BJ (cell line): ENCODE measurements at regions not wholly inside any gene's neighbourhood (a gene's known extent, or its start where the extent isn't known, plus 50 kb on each side); places are given as distances from the start of the nearest gene placed in this dataset.

Experiments used
- CTCF ChIA-PET: fragments of 350-600 bp; formaldehyde crosslinking; extraction: SDS; loops from one replicate; lab custom pipeline; 2021; ENCODE audit warnings: antibody characterized with exemption, inconsistent platforms; lab: Yijun Ruan, JAX
- POLR2A ChIA-PET: fragments of 300-600 bp; sonication (Branson Sonifier 250); formaldehyde crosslinking; extraction: SDS; loops from one replicate; lab custom pipeline; 2021; ENCODE audit warnings: antibody characterized with exemption; lab: Charles Lee
- DNase-seq: peaks from one replicate; pipeline ENCODE4 v3.0.0-alpha.2; 2011; ENCODE audit warnings: low read depth
- H3K27me3 ChIP-seq: 2 replicates; pipeline ENCODE4 v1.6.0; 2011; ENCODE audit warnings: low read length; ENCODE audit not compliant: control insufficient read depth, insufficient read depth
- H3K36me3 ChIP-seq: 2 replicates; pipeline ENCODE4 v1.5.1; 2011; ENCODE audit warnings: low read length; ENCODE audit not compliant: control insufficient read depth, insufficient read depth
- H3K4me3 ChIP-seq: 2 replicates; pipeline ENCODE4 v1.5.1; 2011; ENCODE audit warnings: low read depth, mild to moderate bottlenecking, control low read depth, low read length
- CTCF ChIP-seq: IDR thresholded peaks from 2 replicates; pipeline ENCODE4 v1.5.1; 2011; ENCODE audit warnings: low read depth, mild to moderate bottlenecking, control low read depth, inconsistent platforms, low read length, moderate library complexity; ENCODE audit not compliant: insufficient read depth

DNA sequence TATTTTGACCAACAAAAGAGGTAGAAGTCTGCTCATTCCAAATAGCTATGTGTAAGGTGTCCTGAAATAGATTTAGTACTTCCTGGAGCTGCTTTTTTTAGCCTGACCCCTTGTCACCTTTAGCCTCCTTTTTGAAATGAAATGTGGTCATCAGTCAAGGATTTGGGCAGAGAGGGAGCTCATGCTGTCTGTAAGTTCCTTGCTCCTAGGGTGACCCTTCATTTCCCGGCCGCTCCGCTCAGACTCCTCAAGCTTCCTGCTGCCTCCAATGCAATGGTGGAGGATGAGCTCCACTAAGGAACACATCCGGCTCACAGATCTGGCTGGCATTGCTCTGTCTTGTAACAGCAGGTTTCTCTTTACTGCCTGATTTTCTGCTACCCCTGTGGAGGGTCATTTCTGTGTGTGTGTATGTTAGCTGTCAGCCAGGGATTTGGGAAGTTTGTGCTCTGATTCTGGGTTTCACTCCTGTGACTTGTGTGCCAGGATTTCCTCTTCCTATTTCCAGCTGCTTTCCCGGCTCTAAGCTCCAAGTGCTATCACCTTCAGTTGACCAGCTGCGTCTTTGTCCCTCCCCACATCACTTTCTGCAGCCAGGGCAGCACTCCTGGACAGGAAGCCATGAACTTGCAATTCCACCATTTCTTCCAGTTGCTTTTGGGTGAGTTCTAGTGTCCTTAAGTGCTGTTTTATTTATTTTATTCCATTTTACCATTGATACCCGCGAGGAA, 265.9 kb downstream of the ICE1 start:
- no peaks in the 10 kb centered on the region for H3K27me3 ChIP-seq
- H3K36me3 ChIP-seq = no peaks in the 10 kb centered on the region
- no peak for DNase-seq
- CTCF ChIA-PET = no interaction called here
- H3K4me3 ChIP-seq = no peak overlapping the region
- no peak for TF ChIP-seq CTCF
- POLR2A ChIA-PET = no interaction called here

DNA sequence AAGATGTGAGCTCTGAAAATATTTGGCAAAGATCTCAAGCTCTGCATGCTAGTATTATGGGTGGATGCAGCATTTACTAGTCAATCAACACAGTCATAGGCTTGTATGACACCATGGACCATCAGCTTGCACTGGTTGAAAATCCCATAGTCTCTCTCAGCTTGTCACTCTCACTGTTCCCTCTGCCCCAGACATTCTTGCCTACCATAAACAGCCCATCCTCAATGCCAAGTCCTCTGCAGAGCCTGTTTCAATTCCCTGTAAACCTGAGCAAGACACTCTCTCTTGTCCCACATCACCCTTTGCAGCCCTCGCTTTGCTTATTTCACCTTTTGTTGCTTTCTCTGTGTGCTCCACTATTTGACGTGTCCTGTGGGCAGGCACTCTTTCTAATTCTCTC, 264.6 kb downstream of the ICE1 start:
- ChIA-PET POLR2A (no interaction called here), CTCF (no interaction called here)

DNA sequence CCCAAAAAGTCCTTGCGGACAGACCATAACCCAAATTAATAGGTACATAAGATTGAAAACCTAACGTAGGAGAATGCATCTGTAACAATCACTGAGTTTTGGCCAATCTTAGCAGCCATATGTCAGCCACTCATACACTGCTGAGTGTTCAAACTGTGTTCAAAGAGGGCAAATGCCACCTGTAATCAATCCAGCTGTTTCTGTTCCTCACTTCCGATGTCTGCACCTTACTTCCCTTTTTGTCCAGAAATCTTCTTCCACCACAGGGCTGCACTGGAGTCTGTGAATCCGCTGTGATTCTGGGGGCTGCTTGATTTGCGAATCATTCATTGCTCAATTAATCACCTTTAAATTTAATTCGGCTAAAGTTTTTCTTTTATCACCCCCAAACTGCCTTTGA, 263.9 kb downstream of the ICE1 start:
- DNase-seq = no peak
- TF ChIP-seq CTCF = no peak
- no peaks in the 10 kb centered on the region for H3K36me3 ChIP-seq
- POLR2A ChIA-PET = no interaction called here
- H3K27me3 ChIP-seq = no peaks in the 10 kb centered on the region
- H3K4me3 ChIP-seq = no peak overlapping the region
- CTCF ChIA-PET = no interaction called here

More for the DNA sequence above, 264.6 kb downstream of the ICE1 start:
- DNase-seq = no peak
- Histone ChIP-seq H3K27me3 (no peaks in the 10 kb centered on the region), H3K36me3 (no peaks in the 10 kb centered on the region), H3K4me3 (no peak overlapping the region)
- no peak for TF ChIP-seq CTCF

GRCh38 chr5:5685737-5686136, 263.3 kb downstream of the ICE1 start:
- H3K27me3 ChIP-seq = no peaks in the 10 kb centered on the region
- ChIA-PET CTCF (no interaction called here), POLR2A (no interaction called here)
- H3K36me3 ChIP-seq = no peaks in the 10 kb centered on the region
- no peak for TF ChIP-seq CTCF
- no peak overlapping the region for H3K4me3 ChIP-seq
- no peak for DNase-seq

DNA sequence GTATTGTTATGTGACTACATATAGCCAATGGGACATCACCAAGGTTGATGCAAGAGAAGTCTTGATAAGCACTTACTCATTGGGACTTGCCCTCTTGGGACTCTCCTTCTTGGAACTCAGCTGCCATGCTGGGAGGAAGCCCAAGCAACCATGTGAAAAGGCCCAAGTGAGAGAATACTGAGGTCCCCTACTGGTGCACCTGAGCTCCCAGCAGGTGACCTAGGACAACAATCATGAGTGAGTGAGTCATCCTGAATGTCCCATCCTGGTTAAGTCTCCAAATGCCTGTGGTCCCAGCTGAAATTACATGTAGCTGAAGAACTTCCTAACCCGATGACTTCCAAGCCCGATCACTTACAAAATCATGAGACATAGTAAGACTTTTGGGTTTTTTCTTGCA, 260.7 kb downstream of the ICE1 start:
- Histone ChIP-seq H3K27me3 (no peaks in the 10 kb centered on the region), H3K4me3 (no peak overlapping the region), H3K36me3 (no peaks in the 10 kb centered on the region)
- ChIA-PET POLR2A (no interaction called here), CTCF (no interaction called here)
- no peak for TF ChIP-seq CTCF
- no peak for DNase-seq
